HAP-1 (cell line): ENCODE measurements at regions not wholly inside any gene's neighbourhood (a gene's known extent, or its start where the extent isn't known, plus 50 kb on each side); places are given as distances from the start of the nearest gene placed in this dataset.

Source experiments
- DNase-seq, 2 experiments: peaks; one replicate each; pipeline ENCODE4 v3.0.0-alpha.2; 2016 to 2020; ENCODE audit warnings: low spot score in 2 of 2
- H3K27me3 ChIP-seq: fragments of 250-450 bp; sonication (Bioruptor Pico); 2 replicates; pipeline ENCODE4 v1.5.1; 2020; ENCODE audit warnings: low read depth, mild to moderate bottlenecking, moderate library complexity
- H3K36me3 ChIP-seq: fragments of 250-450 bp; sonication (Bioruptor Pico); replicated peaks from 2 replicates; pipeline ENCODE4 v1.5.1; 2020; ENCODE audit warnings: mild to moderate bottlenecking
- H3K4me1 ChIP-seq: fragments of 250-450 bp; sonication (Bioruptor Pico); 2 replicates; pipeline ENCODE4 v1.5.1; 2020; ENCODE audit warnings: mild to moderate bottlenecking
- H3K4me3 ChIP-seq: fragments of 250-450 bp; sonication (Bioruptor Pico); 2 replicates; pipeline ENCODE4 v1.5.1; 2020; ENCODE audit warnings: mild to moderate bottlenecking, moderate library complexity
- H3K9me3 ChIP-seq: fragments of 250-450 bp; sonication (Bioruptor Pico); 2 replicates; pipeline ENCODE4 v1.5.1; 2020; ENCODE audit warnings: mild to moderate bottlenecking, moderate library complexity
- in situ Hi-C: fragments of 300-500 bp; cut with MboI; formaldehyde crosslinking; loops from 3 replicates; pipeline ENCODE4 v1.14.3; 2020; ENCODE audit warnings: low sequenced_read_pairs, inconsistent platforms, mixed read lengths

- in situ Hi-C loops, result no loop called here
Observed at GRCh38 chrX:8907688-8908087, 106.5 kb upstream of the FAM9A start.

GRCh38 chrX:8906299-8906938 is 105.2 kb upstream of the FAM9A start:
- no peak overlapping the region for H3K4me3 ChIP-seq
- DNase-seq, result no peak
- H3K9me3 ChIP-seq, result no peaks in the 10 kb centered on the region
- no peaks in the 10 kb centered on the region for H3K36me3 ChIP-seq
- in situ Hi-C loops, result no loop called here
- no peaks in the 10 kb centered on the region for H3K4me1 ChIP-seq
- H3K27me3 ChIP-seq, result no peaks in the 10 kb centered on the region

More at GRCh38 chrX:8907688-8908087, 106.5 kb upstream of the FAM9A start:
- no peaks in the 10 kb centered on the region for H3K4me1 ChIP-seq
- H3K27me3 ChIP-seq, result no peaks in the 10 kb centered on the region
- H3K9me3 ChIP-seq, result no peaks in the 10 kb centered on the region
- no peak for DNase-seq
- H3K4me3 ChIP-seq, result no peak overlapping the region
- H3K36me3 ChIP-seq, result no peaks in the 10 kb centered on the region

DNA sequence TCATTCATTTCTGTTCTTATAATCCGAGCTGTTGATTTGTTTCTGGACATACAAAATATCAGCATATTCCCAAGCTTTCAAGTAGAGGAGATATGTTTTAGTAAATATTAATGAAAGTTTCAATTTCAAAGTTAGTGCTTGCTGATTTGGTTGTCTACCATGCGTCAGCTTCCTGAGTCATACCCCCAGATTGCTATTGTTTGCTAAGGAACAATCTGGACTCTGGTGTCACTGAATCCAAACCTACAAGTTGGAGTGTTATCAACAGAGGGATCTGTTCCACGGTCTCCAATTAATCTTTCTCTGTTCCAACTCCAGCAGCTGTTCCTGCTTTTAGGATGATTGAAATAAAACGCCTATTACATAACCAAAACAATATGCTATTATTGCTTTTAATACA is 96.1 kb upstream of the FAM9A start:
- Histone ChIP-seq H3K9me3 (no peaks in the 10 kb centered on the region), H3K4me3 (no peak overlapping the region), H3K27me3 (no peaks in the 10 kb centered on the region), H3K36me3 (no peaks in the 10 kb centered on the region), H3K4me1 (no peaks in the 10 kb centered on the region; the same call in 1 of the 2 replicates)
- in situ Hi-C loops, result no loop called here
- DNase-seq, result no peak

DNA sequence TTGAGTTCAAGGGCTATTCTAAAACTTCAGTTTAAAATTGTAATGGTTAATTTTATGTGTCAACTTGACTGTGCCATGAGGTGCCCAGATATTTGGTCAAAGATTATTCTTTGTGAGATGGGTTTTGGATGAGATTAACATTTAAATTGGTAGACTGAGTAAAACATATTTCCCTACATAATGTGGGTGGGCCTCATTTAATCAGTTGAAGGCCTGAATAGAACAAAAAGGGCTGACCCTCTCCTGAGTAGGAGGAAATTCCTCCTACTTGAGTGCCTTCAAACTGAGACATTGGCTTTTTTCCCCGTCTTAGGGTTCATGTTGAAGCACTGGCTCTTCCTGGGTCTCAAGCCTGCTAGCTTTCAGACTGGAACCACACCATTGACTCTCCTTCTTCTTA is 89.6 kb upstream of the FAM9A start:
- in situ Hi-C loops, result no loop called here

GRCh38 chrX:8887004-8887403 is 85.8 kb upstream of the FAM9A start:
- DNase-seq, result no peak

More for the DNA sequence above, 89.6 kb upstream of the FAM9A start:
- DNase-seq, result no peak
- Histone ChIP-seq H3K9me3 (no peaks in the 10 kb centered on the region), H3K4me1 (no peaks in the 10 kb centered on the region), H3K36me3 (no peaks in the 10 kb centered on the region), H3K27me3 (no peaks in the 10 kb centered on the region), H3K4me3 (no peak overlapping the region)

GRCh38 chrX:8879750-8880149 is 78.6 kb upstream of the FAM9A start:
- in situ Hi-C loops, result no loop called here
- H3K36me3 ChIP-seq, result no peaks in the 10 kb centered on the region
- peak in 1 of 2 experiments; percentile 53 for DNase-seq
- H3K4me3 ChIP-seq, result no peak overlapping the region
- no peaks in the 10 kb centered on the region for H3K4me1 ChIP-seq
- 0 out of 2 replicates have a peak, but pooled peaks cover 5% of the 10 kb centered on the region for H3K27me3 ChIP-seq
- H3K9me3 ChIP-seq, result no peaks in the 10 kb centered on the region

More at GRCh38 chrX:8887004-8887403, 85.8 kb upstream of the FAM9A start:
- Histone ChIP-seq H3K9me3 (no peaks in the 10 kb centered on the region), H3K27me3 (no peaks in the 10 kb centered on the region), H3K36me3 (no peaks in the 10 kb centered on the region), H3K4me1 (no peaks in the 10 kb centered on the region), H3K4me3 (no peak overlapping the region)
- in situ Hi-C loops, result no loop called here

DNA sequence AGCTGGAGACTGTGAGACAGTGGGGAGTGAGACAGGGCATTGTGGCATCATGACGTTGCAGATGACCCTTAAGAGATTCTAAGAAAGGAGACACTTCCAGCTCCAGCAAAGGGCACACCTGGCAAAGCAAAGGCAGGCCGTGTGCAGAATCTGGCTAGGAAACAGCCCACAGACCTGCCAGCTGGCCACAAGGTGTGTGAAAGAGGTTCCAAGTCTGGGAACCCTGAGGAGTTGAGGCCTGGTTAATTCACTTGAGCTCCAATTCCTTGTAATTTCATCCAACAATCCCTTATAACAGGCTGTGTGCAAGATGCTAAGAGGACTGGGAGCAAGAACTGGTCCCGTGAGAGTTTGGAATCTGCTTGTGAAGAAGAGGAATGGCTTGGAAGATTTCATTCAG is 72.8 kb upstream of the FAM9A start:
- no peak for DNase-seq
- Histone ChIP-seq H3K27me3 (no peaks in the 10 kb centered on the region), H3K9me3 (no peaks in the 10 kb centered on the region), H3K4me3 (no peak overlapping the region), H3K36me3 (no peaks in the 10 kb centered on the region), H3K4me1 (no peaks in the 10 kb centered on the region)
- in situ Hi-C loops, result no loop called here

DNA sequence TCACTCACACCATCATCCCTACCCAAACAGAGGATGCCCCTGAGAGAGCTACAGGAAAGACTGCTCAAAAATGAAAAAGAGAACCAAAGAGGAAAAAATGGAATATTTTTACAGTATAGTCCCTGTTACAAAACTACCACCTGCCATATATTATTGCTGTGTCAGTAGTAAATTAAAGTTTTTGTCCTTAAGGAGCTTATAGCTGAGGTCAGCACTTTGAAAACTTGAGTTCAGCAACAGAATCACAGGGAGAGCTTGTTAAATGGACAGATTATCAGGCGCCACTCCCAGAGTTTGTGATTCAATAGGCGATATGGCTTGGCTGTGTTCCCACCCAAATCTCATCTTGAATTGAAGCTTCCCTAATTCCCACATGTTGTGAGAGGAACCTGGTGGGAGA is 71.9 kb upstream of the FAM9A start:
- Histone ChIP-seq H3K36me3 (no peaks in the 10 kb centered on the region), H3K4me3 (no peak overlapping the region), H3K27me3 (no peaks in the 10 kb centered on the region), H3K9me3 (no peaks in the 10 kb centered on the region), H3K4me1 (no peaks in the 10 kb centered on the region)
- DNase-seq, result peak in 1 of 2 experiments; percentile 8
- in situ Hi-C loops, result no loop called here

GRCh38 chrX:8870411-8870810 is 69.2 kb upstream of the FAM9A start:
- H3K9me3 ChIP-seq, result no peaks in the 10 kb centered on the region
- no peak for DNase-seq
- H3K27me3 ChIP-seq, result no peaks in the 10 kb centered on the region
- no peak overlapping the region for H3K4me3 ChIP-seq
- in situ Hi-C loops, result no loop called here
- H3K4me1 ChIP-seq, result no peaks in the 10 kb centered on the region
- no peaks in the 10 kb centered on the region for H3K36me3 ChIP-seq

- Histone ChIP-seq H3K4me3 (no peak overlapping the region), H3K27me3 (no peaks in the 10 kb centered on the region), H3K9me3 (no peaks in the 10 kb centered on the region), H3K36me3 (no peaks in the 10 kb centered on the region), H3K4me1 (no peaks in the 10 kb centered on the region)
- DNase-seq, result no peak
- in situ Hi-C loops, result no loop called here
Observed at GRCh38 chrX:8869812-8870211, 68.6 kb upstream of the FAM9A start.

DNA sequence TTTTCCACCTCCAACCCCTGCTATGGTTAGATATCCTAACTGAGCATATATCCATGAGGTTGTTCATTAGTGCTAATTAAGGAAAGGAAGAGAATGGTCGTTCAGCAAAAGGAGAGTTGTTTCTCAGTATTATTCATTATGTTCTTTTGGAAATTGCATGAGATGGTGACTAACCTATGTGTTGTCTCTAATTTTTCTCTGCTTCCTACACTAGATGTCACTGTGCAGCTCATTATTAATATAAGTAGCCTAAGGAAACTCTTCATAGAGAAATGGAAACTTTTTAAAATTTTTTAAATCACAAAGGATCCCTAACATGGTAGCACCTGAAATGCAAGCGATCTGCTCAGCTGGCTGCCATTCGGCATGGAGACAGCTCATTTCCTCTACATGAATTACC is 67.7 kb upstream of the FAM9A start:
- in situ Hi-C loops, result no loop called here
- Histone ChIP-seq H3K4me3 (no peak overlapping the region), H3K27me3 (no peaks in the 10 kb centered on the region), H3K4me1 (no peaks in the 10 kb centered on the region), H3K36me3 (no peaks in the 10 kb centered on the region), H3K9me3 (no peaks in the 10 kb centered on the region)
- no peak for DNase-seq

DNA sequence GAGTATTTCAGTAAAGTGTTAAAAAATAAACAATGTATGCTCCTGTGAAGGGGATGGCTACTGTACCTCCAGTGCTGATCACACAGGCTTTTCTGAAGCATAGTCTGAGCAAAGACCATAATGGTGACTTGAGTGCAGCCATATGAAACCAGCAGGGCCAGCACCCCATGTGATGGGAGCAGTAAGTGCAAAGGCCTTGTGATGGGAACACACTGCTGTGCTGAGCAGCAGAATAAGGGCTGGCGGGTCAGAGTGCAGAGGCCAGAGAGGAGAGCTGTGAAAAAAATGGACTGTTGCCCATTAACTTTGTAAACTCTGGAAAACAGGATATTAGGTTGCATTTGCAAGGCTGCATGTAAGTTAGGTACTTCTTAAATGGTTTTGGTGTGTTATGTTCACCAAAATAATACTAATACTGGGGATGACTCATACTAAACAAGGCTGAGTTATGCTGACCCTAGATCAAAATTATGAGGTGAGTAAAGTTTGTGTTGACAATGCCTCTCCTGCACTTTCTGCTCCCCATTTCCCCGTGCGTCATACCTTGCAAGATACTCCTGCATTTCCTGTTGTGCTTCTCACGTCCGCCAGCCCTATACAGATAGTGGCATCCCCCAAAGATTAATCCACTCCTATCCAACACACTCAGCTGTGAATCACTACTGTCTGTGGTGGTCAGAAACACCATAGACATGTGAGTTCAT is 67.0 kb upstream of the FAM9A start:
- no peak overlapping the region for H3K4me3 ChIP-seq
- no peak for DNase-seq
- no peaks in the 10 kb centered on the region for H3K4me1 ChIP-seq
- H3K27me3 ChIP-seq, result no peaks in the 10 kb centered on the region
- in situ Hi-C loops, result no loop called here
- no peaks in the 10 kb centered on the region for H3K9me3 ChIP-seq
- H3K36me3 ChIP-seq, result no peaks in the 10 kb centered on the region

GRCh38 chrX:8867406-8867805 is 66.2 kb upstream of the FAM9A start:
- Histone ChIP-seq H3K36me3 (no peaks in the 10 kb centered on the region), H3K9me3 (no peaks in the 10 kb centered on the region), H3K27me3 (no peaks in the 10 kb centered on the region), H3K4me1 (no peaks in the 10 kb centered on the region), H3K4me3 (no peak overlapping the region)
- in situ Hi-C loops, result no loop called here
- no peak for DNase-seq

DNA sequence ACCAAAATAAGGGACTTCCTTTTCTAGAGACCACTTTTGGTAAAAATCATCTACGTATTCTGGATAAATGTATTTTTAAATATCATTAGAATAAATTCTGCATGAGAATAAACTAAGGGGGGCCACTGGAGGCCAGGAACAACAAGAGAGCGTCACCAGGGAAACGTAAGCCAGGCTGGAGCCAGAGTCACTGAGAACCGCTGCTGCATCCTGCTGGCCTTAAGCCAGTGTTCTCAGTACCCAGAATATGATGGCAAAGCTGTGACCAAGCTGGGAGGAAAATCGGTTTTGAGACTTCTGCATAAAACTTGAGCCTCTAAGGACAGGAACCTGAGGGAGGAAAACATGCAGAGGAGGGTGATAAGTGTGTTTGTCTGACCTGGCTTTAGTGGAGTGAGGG is 63.0 kb upstream of the FAM9A start:
- no peaks in the 10 kb centered on the region for H3K27me3 ChIP-seq
- no peak for DNase-seq

More for the DNA sequence above, 63.0 kb upstream of the FAM9A start:
- Histone ChIP-seq H3K4me3 (no peak overlapping the region), H3K9me3 (no peaks in the 10 kb centered on the region), H3K4me1 (no peaks in the 10 kb centered on the region), H3K36me3 (no peaks in the 10 kb centered on the region)
- in situ Hi-C loops, result no loop called here
